B cell (primary cell): ENCODE measurements at regions not wholly inside any gene's neighbourhood (a gene's known extent, or its start where the extent isn't known, plus 50 kb on each side); places are given as distances from the start of the nearest gene placed in this dataset.

Experiments
- ATAC-seq: fragments of 200-7000 bp; cut with Tn5 transposase; one replicate; pipeline ENCODE4 v1.10.0; 2021; ENCODE audit warnings: low read depth, mild to moderate bottlenecking, moderate number of reproducible peaks, moderate library complexity
- CTCF ChIA-PET: fragments of 350-600 bp; sonication (Branson Sonifier 250); formaldehyde crosslinking; loops from one replicate; lab custom pipeline; 2021; ENCODE audit warnings: antibody characterized with exemption, inconsistent platforms; lab: Charles Lee
- POLR2A ChIA-PET: fragments of 350-600 bp; sonication (Branson Sonifier 250); formaldehyde crosslinking; loops from one replicate; lab custom pipeline; 2021; ENCODE audit warnings: antibody characterized with exemption; lab: Charles Lee
- DNase-seq: peaks from one replicate; pipeline ENCODE4 v3.0.0; 2013
- H2AFZ ChIP-seq: 2 replicates; pipeline ENCODE4 v1.6.1; 2012; ENCODE audit warnings: mild to moderate bottlenecking, low read depth, low read length; ENCODE audit not compliant: insufficient read depth, poor library complexity, severe bottlenecking
- H3K27ac ChIP-seq, 2 donors: 1 replicate in 1 of 2; 2 replicates in 1 of 2; pipeline ENCODE4 v1.5.1; 2012 to 2013; ENCODE audit warnings: low read length in 2 of 2, mild to moderate bottlenecking in 2 of 2, moderate library complexity in 1 of 2
- H3K27me3 ChIP-seq, 4 experiments: fragments of 200-600 bp in 1 of 4; sonication (generic) in 1 of 4; replicated peaks in 1 of 4; 1 replicate in 2 of 4; 2 replicates in 2 of 4; pipeline versions ENCODE4 v1.6.1 to v1.7.0; 2013 to 2016; ENCODE audit warnings: low read length in 3 of 4, mild to moderate bottlenecking in 2 of 4, mixed read lengths in 1 of 4, moderate library complexity in 1 of 4; ENCODE audit not compliant: insufficient read depth in 4 of 4, control insufficient read depth in 3 of 4; ENCODE audit errors: control extremely low read depth in 1 of 4
- H3K36me3 ChIP-seq, 2 experiments: replicated peaks in 1 of 2; 1 replicate in 1 of 2; 2 replicates in 1 of 2; pipeline versions ENCODE4 v1.6.1 to v1.7.1; 2013; ENCODE audit warnings: low read length in 1 of 2; ENCODE audit not compliant: insufficient read depth in 2 of 2, control insufficient read depth in 1 of 2; ENCODE audit errors: control extremely low read depth in 1 of 2, extremely low read depth in 1 of 2
- H3K4me1 ChIP-seq, 2 donors: fragments of 200-600 bp in 1 of 2; sonication (generic) in 1 of 2; 1 replicate in 1 of 2; 2 replicates in 1 of 2; pipeline versions ENCODE4 v1.5.1 to v1.6.1; 2013 to 2017; ENCODE audit warnings: low read length in 2 of 2; ENCODE audit not compliant: control insufficient read depth in 2 of 2, insufficient read depth in 2 of 2
- H3K4me2 ChIP-seq: replicated peaks from 2 replicates; pipeline ENCODE3; 2012; ENCODE audit warnings: mild to moderate bottlenecking, low read depth, low read length; ENCODE audit not compliant: poor library complexity, severe bottlenecking
- H3K4me3 ChIP-seq, 5 experiments: fragments of 200-600 bp in 1 of 5; sonication (generic) in 1 of 5; 1 replicate in 3 of 5; 2 replicates in 2 of 5; pipeline versions ENCODE4 v1.5.1 to v1.7.0; 2011 to 2016; ENCODE audit warnings: low read length in 4 of 5, mild to moderate bottlenecking in 4 of 5, low read depth in 2 of 5, control low read depth in 1 of 5, moderate library complexity in 1 of 5; ENCODE audit not compliant: insufficient read depth in 1 of 5; ENCODE audit errors: control extremely low read depth in 1 of 5, extremely low read depth in 1 of 5
- H3K79me2 ChIP-seq: fragments of 200-600 bp; sonication (generic); one replicate; pipeline ENCODE4 v1.6.0; 2016; ENCODE audit warnings: low read length; ENCODE audit not compliant: control insufficient read depth, insufficient read depth
- H3K9ac ChIP-seq: fragments of 200-600 bp; sonication (generic); 2 replicates; pipeline ENCODE4 v1.6.1; 2017; ENCODE audit warnings: mild to moderate bottlenecking, low read length, moderate library complexity
- H3K9me3 ChIP-seq, 3 donors: one replicate each; pipeline versions ENCODE4 v1.6.1 to v1.7.1; 2013; ENCODE audit warnings: low read length in 2 of 3; ENCODE audit not compliant: control insufficient read depth in 2 of 3, insufficient read depth in 1 of 3; ENCODE audit errors: control extremely low read depth in 1 of 3
- H4K20me1 ChIP-seq: 2 replicates; pipeline ENCODE4 v1.6.0; 2012; ENCODE audit warnings: mild to moderate bottlenecking, low read length; ENCODE audit not compliant: insufficient read depth, control insufficient read depth, poor library complexity, severe bottlenecking
- H3K27ac Mint-ChIP-seq: one replicate; pipeline ENCODE4 v1.8.0; 2021; ENCODE audit warnings: mixed read lengths
- H3K27me3 Mint-ChIP-seq: one replicate; pipeline ENCODE4 v1.8.0; 2021; ENCODE audit warnings: mixed read lengths
- H3K4me1 Mint-ChIP-seq: one replicate; pipeline ENCODE4 v1.8.0; 2021; ENCODE audit warnings: mixed read lengths
- H3K4me3 Mint-ChIP-seq: one replicate; pipeline ENCODE4 v1.8.0; 2021; ENCODE audit warnings: mixed read lengths
- H3K9me3 Mint-ChIP-seq: one replicate; pipeline ENCODE4 v1.8.0; 2022; ENCODE audit warnings: mixed read lengths; ENCODE audit not compliant: insufficient read depth
- EZH2 ChIP-seq: IDR thresholded peaks from 2 replicates; pipeline ENCODE4 v1.6.1; 2012; ENCODE audit warnings: borderline replicate concordance, low read depth, mild to moderate bottlenecking, moderate library complexity, low read length; ENCODE audit not compliant: insufficient read depth, poor library complexity, severe bottlenecking
- WGBS: methylation state at CpG from one replicate; pipeline ENCODE4 v1.1.5; 2013; ENCODE audit warnings: missing lambda C conversion rate; ENCODE audit not compliant: insufficient coverage; 5-methylcytosine and 5-hydroxymethylcytosine counted together
- intact Hi-C: fragments of 100-400 bp; cut with micrococcal nuclease; formaldehyde crosslinking; loops from one replicate; pipeline ENCODE4 v1.10.0; 2022
- TF ChIP-seq, protein P1 (sequence below): fragments of 200-600 bp; IDR thresholded peaks from one replicate; pipeline ENCODE4 v1.8.0; 2022; ENCODE audit warnings: antibody characterized with exemption, mild to moderate bottlenecking

GRCh38 chr4:155026715-155027114 lies 181.7 kb upstream of the NPY2R start:
- Mint-ChIP-seq H3K27ac (no peak overlapping the region), H3K4me3 (no peak overlapping the region), H3K4me1 (no peaks in the 10 kb centered on the region), H3K27me3 (peaks cover 9% of the 10 kb centered on the region), H3K9me3 (no peaks in the 10 kb centered on the region)
- H3K36me3 ChIP-seq: no peaks in the 10 kb centered on the region
- H4K20me1 ChIP-seq: no peaks in the 10 kb centered on the region
- H3K27me3 ChIP-seq: no peaks in the 10 kb centered on the region
- no peak overlapping the region for H3K27ac ChIP-seq
- intact Hi-C loops: no loop called here
- ChIA-PET CTCF (interaction anchor here (0.9 kb wide), 1 partner anchor 13 kb away, joined by 3 read pairs; no protein-coding TSS in a partner anchor), POLR2A (no interaction called here)
- no peak for TF ChIP-seq EZH2
- TF ChIP-seq, protein P1, sequence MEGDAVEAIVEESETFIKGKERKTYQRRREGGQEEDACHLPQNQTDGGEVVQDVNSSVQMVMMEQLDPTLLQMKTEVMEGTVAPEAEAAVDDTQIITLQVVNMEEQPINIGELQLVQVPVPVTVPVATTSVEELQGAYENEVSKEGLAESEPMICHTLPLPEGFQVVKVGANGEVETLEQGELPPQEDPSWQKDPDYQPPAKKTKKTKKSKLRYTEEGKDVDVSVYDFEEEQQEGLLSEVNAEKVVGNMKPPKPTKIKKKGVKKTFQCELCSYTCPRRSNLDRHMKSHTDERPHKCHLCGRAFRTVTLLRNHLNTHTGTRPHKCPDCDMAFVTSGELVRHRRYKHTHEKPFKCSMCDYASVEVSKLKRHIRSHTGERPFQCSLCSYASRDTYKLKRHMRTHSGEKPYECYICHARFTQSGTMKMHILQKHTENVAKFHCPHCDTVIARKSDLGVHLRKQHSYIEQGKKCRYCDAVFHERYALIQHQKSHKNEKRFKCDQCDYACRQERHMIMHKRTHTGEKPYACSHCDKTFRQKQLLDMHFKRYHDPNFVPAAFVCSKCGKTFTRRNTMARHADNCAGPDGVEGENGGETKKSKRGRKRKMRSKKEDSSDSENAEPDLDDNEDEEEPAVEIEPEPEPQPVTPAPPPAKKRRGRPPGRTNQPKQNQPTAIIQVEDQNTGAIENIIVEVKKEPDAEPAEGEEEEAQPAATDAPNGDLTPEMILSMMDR: no peak
- no peak overlapping the region for H3K4me2 ChIP-seq
- H3K9ac ChIP-seq: no peak overlapping the region
- no peaks in the 10 kb centered on the region for H3K9me3 ChIP-seq
- DNase-seq (no peak), ATAC-seq (no peak)
- no peaks in the 10 kb centered on the region for H3K79me2 ChIP-seq
- no CpG with 5 or more reads among the region's 6 CpGs for WGBS
- no peak overlapping the region for H3K4me3 ChIP-seq
- H3K4me1 ChIP-seq: no peaks in the 10 kb centered on the region
- no peak overlapping the region for H2AFZ ChIP-seq

DNA sequence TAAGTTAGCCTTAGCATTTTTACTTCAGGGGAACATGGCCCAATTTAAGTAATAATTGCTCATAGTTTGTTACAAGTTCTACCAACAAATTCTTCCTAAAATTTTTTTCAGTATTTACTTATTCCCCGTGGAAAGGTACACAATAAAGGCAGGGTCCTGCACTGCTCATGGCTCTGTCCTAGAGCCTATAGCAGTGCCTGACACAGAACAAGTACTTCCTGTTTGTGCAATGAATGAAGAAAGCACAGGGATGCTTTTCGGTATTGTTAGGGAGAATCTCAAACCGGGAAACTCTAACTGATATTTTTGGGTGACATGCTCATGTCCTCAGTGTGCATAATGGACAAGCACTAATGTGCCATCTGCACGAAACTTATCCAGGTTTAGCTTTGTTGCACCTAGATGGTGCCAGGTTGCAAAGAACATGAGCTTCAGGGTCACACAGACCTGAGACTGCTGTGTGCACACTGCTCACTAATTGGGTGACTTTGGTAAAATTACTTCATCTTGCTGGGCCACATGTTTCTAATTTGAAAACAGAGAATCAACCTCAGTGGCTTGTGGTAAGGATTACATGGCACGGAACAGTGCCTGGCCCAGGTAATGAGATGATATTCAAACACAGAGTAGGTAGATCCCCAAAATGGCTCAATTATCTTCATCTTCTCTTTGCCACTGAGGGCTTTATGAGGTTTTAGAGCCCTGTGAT lies 175.8 kb upstream of the NPY2R start:
- TF ChIP-seq, protein P1: no peak
- TF ChIP-seq EZH2: no peak

More for the DNA sequence above, 175.8 kb upstream of the NPY2R start:
- Mint-ChIP-seq H3K27ac (no peak overlapping the region), H3K27me3 (peaks cover 5% of the 10 kb centered on the region), H3K4me3 (no peak overlapping the region), H3K9me3 (no peaks in the 10 kb centered on the region), H3K4me1 (no peaks in the 10 kb centered on the region)
- CTCF ChIA-PET: no interaction called here
- POLR2A ChIA-PET: no interaction called here
- no peak overlapping the region for H3K27ac ChIP-seq
- DNase-seq: no peak
- no peaks in the 10 kb centered on the region for H3K27me3 ChIP-seq
- no peaks in the 10 kb centered on the region for H3K9me3 ChIP-seq
- WGBS: 91% methylated on average over 3 of the region's 5 CpGs
- no peaks in the 10 kb centered on the region for H3K36me3 ChIP-seq
- no peak overlapping the region for H3K9ac ChIP-seq
- H3K4me2 ChIP-seq: no peak overlapping the region
- no peak overlapping the region for H3K4me3 ChIP-seq
- no peaks in the 10 kb centered on the region for H4K20me1 ChIP-seq
- H3K79me2 ChIP-seq: no peaks in the 10 kb centered on the region
- ATAC-seq: no peak
- intact Hi-C loops: no loop called here
- no peak overlapping the region for H2AFZ ChIP-seq
- H3K4me1 ChIP-seq: no peaks in the 10 kb centered on the region
